ENCODE measurements at regions not wholly inside any gene's neighbourhood (a gene's known extent, or its start where the extent isn't known, plus 50 kb on each side); places are given as distances from the start of the nearest gene placed in this dataset.
A peak's percentile ranks its signal among the peaks of the same experiment; 100 is the strongest.

DNA sequence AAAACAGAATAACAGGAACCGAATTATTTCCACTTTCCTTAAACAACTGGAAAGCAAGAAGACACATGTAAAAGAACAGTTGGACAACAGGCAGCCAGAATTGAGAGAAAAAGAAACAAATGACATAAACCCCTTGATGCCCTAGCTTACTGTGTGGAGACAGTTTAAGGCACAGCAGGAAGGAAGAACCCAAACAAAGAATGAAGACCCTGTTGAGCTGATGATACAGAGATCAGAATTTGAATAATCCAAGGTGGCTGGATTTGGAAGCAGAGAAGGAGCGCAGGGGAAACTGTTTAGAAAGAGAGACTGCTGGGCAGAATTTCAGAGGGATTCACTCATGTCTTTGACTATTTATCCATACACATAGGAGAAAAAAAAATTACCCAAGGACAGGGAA lies 316.3 kb upstream of the POU5F2 start:
- Histone ChIP-seq H4K20me1 (replicated peaks; ENCODE audit: insufficient read depth) (no peaks in the 10 kb centered on the region), H3K27ac (ENCODE audit: low read depth) (no peak overlapping the region), H2AFZ (no peak overlapping the region), H3K4me3 (no peak overlapping the region), H3K36me3 (ENCODE audit: insufficient read depth) (no peaks in the 10 kb centered on the region), H3K79me2 (replicated peaks; ENCODE audit: insufficient read depth) (peaks cover 3% of the 10 kb centered on the region; the same call in 1 of the 2 replicates), H3K9me2 (ENCODE audit: insufficient read depth) (no peaks in the 10 kb centered on the region), H3K4me2 (0 out of 2 replicates have a peak overlapping the region, but pooled peaks have one; percentile 4), H3F3A (replicated peaks; ENCODE audit: low read depth) (no peaks in the 10 kb centered on the region), H3K4me1 (ENCODE audit: insufficient read depth) (peaks cover 17% of the 10 kb centered on the region), H3K27me3 (ENCODE audit: insufficient read depth) (no peaks in the 10 kb centered on the region)
- H3K27me3 Mint-ChIP-seq (ENCODE audit: insufficient read depth, low read depth, poor library complexity) = no peaks in the 10 kb centered on the region
- DNase-seq (ENCODE audit: low spot score) (peak; percentile 42), ATAC-seq (peak; percentile 86)
- no peak overlapping the region for H3K4me3 Mint-ChIP-seq
- H3K9me3 Mint-ChIP-seq = no peaks in the 10 kb centered on the region; the same call in 2 of the 3 replicates
- no peaks in the 10 kb centered on the region; the same call in 1 of the 3 replicates for H3K36me3 Mint-ChIP-seq (ENCODE audit: low read depth)
- no peak for TF ChIP-seq ZNF114 (CRISPR knock-in tag; IDR thresholded peaks at IDR 0.05)
- TF ChIP-seq, protein P1, sequence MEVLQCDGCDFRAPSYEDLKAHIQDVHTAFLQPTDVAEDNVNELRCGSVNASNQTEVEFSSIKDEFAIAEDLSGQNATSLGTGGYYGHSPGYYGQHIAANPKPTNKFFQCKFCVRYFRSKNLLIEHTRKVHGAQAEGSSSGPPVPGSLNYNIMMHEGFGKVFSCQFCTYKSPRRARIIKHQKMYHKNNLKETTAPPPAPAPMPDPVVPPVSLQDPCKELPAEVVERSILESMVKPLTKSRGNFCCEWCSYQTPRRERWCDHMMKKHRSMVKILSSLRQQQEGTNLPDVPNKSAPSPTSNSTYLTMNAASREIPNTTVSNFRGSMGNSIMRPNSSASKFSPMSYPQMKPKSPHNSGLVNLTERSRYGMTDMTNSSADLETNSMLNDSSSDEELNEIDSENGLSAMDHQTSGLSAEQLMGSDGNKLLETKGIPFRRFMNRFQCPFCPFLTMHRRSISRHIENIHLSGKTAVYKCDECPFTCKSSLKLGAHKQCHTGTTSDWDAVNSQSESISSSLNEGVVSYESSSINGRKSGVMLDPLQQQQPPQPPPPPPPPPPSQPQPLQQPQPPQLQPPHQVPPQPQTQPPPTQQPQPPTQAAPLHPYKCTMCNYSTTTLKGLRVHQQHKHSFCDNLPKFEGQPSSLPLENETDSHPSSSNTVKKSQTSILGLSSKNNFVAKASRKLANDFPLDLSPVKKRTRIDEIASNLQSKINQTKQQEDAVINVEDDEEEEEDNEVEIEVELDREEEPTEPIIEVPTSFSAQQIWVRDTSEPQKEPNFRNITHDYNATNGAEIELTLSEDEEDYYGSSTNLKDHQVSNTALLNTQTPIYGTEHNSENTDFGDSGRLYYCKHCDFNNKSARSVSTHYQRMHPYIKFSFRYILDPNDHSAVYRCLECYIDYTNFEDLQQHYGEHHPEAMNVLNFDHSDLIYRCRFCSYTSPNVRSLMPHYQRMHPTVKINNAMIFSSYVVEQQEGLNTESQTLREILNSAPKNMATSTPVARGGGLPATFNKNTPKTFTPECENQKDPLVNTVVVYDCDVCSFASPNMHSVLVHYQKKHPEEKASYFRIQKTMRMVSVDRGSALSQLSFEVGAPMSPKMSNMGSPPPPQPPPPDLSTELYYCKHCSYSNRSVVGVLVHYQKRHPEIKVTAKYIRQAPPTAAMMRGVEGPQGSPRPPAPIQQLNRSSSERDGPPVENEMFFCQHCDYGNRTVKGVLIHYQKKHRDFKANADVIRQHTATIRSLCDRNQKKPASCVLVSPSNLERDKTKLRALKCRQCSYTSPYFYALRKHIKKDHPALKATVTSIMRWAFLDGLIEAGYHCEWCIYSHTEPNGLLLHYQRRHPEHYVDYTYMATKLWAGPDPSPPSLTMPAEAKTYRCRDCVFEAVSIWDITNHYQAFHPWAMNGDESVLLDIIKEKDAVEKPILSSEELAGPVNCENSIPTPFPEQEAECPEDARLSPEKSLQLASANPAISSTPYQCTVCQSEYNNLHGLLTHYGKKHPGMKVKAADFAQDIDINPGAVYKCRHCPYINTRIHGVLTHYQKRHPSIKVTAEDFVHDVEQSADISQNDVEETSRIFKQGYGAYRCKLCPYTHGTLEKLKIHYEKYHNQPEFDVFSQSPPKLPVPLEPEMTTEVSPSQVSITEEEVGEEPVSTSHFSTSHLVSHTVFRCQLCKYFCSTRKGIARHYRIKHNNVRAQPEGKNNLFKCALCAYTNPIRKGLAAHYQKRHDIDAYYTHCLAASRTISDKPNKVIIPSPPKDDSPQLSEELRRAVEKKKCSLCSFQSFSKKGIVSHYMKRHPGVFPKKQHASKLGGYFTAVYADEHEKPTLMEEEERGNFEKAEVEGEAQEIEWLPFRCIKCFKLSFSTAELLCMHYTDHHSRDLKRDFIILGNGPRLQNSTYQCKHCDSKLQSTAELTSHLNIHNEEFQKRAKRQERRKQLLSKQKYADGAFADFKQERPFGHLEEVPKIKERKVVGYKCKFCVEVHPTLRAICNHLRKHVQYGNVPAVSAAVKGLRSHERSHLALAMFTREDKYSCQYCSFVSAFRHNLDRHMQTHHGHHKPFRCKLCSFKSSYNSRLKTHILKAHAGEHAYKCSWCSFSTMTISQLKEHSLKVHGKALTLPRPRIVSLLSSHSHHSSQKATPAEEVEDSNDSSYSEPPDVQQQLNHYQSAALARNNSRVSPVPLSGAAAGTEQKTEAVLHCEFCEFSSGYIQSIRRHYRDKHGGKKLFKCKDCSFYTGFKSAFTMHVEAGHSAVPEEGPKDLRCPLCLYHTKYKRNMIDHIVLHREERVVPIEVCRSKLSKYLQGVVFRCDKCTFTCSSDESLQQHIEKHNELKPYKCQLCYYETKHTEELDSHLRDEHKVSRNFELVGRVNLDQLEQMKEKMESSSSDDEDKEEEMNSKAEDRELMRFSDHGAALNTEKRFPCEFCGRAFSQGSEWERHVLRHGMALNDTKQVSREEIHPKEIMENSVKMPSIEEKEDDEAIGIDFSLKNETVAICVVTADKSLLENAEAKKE (CRISPR knock-in tag; IDR thresholded peaks at IDR 0.05) = peak; percentile 86
- TF ChIP-seq, protein P2, sequence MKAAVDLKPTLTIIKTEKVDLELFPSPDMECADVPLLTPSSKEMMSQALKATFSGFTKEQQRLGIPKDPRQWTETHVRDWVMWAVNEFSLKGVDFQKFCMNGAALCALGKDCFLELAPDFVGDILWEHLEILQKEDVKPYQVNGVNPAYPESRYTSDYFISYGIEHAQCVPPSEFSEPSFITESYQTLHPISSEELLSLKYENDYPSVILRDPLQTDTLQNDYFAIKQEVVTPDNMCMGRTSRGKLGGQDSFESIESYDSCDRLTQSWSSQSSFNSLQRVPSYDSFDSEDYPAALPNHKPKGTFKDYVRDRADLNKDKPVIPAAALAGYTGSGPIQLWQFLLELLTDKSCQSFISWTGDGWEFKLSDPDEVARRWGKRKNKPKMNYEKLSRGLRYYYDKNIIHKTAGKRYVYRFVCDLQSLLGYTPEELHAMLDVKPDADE (IDR thresholded peaks at IDR 0.05) = no peak
- no peak for TF ChIP-seq EZH2phosphoT487 (IDR thresholded peaks at IDR 0.05; ENCODE audit: unreplicated experiment)
- TF ChIP-seq, protein P3, sequence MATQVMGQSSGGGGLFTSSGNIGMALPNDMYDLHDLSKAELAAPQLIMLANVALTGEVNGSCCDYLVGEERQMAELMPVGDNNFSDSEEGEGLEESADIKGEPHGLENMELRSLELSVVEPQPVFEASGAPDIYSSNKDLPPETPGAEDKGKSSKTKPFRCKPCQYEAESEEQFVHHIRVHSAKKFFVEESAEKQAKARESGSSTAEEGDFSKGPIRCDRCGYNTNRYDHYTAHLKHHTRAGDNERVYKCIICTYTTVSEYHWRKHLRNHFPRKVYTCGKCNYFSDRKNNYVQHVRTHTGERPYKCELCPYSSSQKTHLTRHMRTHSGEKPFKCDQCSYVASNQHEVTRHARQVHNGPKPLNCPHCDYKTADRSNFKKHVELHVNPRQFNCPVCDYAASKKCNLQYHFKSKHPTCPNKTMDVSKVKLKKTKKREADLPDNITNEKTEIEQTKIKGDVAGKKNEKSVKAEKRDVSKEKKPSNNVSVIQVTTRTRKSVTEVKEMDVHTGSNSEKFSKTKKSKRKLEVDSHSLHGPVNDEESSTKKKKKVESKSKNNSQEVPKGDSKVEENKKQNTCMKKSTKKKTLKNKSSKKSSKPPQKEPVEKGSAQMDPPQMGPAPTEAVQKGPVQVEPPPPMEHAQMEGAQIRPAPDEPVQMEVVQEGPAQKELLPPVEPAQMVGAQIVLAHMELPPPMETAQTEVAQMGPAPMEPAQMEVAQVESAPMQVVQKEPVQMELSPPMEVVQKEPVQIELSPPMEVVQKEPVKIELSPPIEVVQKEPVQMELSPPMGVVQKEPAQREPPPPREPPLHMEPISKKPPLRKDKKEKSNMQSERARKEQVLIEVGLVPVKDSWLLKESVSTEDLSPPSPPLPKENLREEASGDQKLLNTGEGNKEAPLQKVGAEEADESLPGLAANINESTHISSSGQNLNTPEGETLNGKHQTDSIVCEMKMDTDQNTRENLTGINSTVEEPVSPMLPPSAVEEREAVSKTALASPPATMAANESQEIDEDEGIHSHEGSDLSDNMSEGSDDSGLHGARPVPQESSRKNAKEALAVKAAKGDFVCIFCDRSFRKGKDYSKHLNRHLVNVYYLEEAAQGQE (IDR thresholded peaks at IDR 0.05; ENCODE audit: unreplicated experiment) = no peak
- peak; percentile 35; the same call in 1 of the 2 replicates for TF ChIP-seq NANOG (IDR thresholded peaks at IDR 0.05; ENCODE audit: borderline replicate concordance)
- TF ChIP-seq POLR2AphosphoS5 (IDR thresholded peaks at IDR 0.05; ENCODE audit: low read depth) = no peak
- TF ChIP-seq STAT1 (IDR thresholded peaks at IDR 0.05; ENCODE audit: unreplicated experiment) = no peak
- TF ChIP-seq JUNB (IDR thresholded peaks at IDR 0.05; ENCODE audit: unreplicated experiment) = no peak
- no peak for TF ChIP-seq CREB1 (CRISPR knock-in tag; IDR thresholded peaks at IDR 0.05; ENCODE audit: low read depth)
- no peak for TF ChIP-seq EZH2 (IDR thresholded peaks at IDR 0.05; ENCODE audit: low read depth, unreplicated experiment)
- peaks cover 19% of the 10 kb centered on the region for H3K4me1 Mint-ChIP-seq
- no peak overlapping the region for H3K27ac Mint-ChIP-seq
